ENCODE measurements at regions not wholly inside any gene's neighbourhood (a gene's known extent, or its start where the extent isn't known, plus 50 kb on each side); places are given as distances from the start of the nearest gene placed in this dataset.
A peak's percentile ranks its signal among the peaks of the same experiment; 100 is the strongest.

- Mint-ChIP-seq H3K4me3 (ENCODE audit: low read depth) (no peak overlapping the region), H3K9me3 (no peaks in the 10 kb centered on the region), H3K36me3 (ENCODE audit: low read depth) (no peaks in the 10 kb centered on the region), H3K27ac (no peak overlapping the region), H3K4me1 (ENCODE audit: low read depth) (peaks cover 35% of the 10 kb centered on the region), H3K27me3 (ENCODE audit: low read depth) (no peaks in the 10 kb centered on the region)
- intact Hi-C loops (cut with micrococcal nuclease), result no loop called here
- DNase-seq (ENCODE audit: low spot score), result no peak
Measured at GRCh38 chr6:111982681-111983080, 71.2 kb upstream of the CCN6 start.

GRCh38 chr6:111983193-111983592 lies 70.7 kb upstream of the CCN6 start:
- Mint-ChIP-seq H3K4me1 (ENCODE audit: low read depth) (peaks cover 37% of the 10 kb centered on the region), H3K9me3 (no peaks in the 10 kb centered on the region), H3K36me3 (ENCODE audit: low read depth) (no peaks in the 10 kb centered on the region), H3K27me3 (ENCODE audit: low read depth) (no peaks in the 10 kb centered on the region), H3K4me3 (ENCODE audit: low read depth) (no peak overlapping the region), H3K27ac (peak overlapping the region; percentile 36)
- intact Hi-C loops (cut with micrococcal nuclease), result no loop called here
- no peak for DNase-seq (ENCODE audit: low spot score)

GRCh38 chr6:111984081-111984480 lies 69.8 kb upstream of the CCN6 start:
- no peak overlapping the region for H3K27ac Mint-ChIP-seq
- DNase-seq (ENCODE audit: low spot score), result no peak
- H3K4me1 Mint-ChIP-seq (ENCODE audit: low read depth), result peaks cover 37% of the 10 kb centered on the region
- no peaks in the 10 kb centered on the region for H3K27me3 Mint-ChIP-seq (ENCODE audit: low read depth)
- H3K4me3 Mint-ChIP-seq (ENCODE audit: low read depth), result no peak overlapping the region
- H3K36me3 Mint-ChIP-seq (ENCODE audit: low read depth), result no peaks in the 10 kb centered on the region
- intact Hi-C loops (cut with micrococcal nuclease), result no loop called here
- no peaks in the 10 kb centered on the region for H3K9me3 Mint-ChIP-seq

- H3K4me1 Mint-ChIP-seq (ENCODE audit: low read depth), result peaks cover 39% of the 10 kb centered on the region
- H3K27me3 Mint-ChIP-seq (ENCODE audit: low read depth), result no peaks in the 10 kb centered on the region
- intact Hi-C loops (cut with micrococcal nuclease), result no loop called here
- no peak for DNase-seq (ENCODE audit: low spot score)
- H3K36me3 Mint-ChIP-seq (ENCODE audit: low read depth), result no peaks in the 10 kb centered on the region
- H3K27ac Mint-ChIP-seq, result no peak overlapping the region
- no peaks in the 10 kb centered on the region for H3K9me3 Mint-ChIP-seq
- no peak overlapping the region for H3K4me3 Mint-ChIP-seq (ENCODE audit: low read depth)
Measured at GRCh38 chr6:111984516-111985201, 69.2 kb upstream of the CCN6 start.

GRCh38 chr6:111985202-111985731 lies 68.6 kb upstream of the CCN6 start:
- Mint-ChIP-seq H3K4me1 (ENCODE audit: low read depth) (peaks cover 43% of the 10 kb centered on the region), H3K9me3 (no peaks in the 10 kb centered on the region), H3K27me3 (ENCODE audit: low read depth) (no peaks in the 10 kb centered on the region), H3K27ac (no peak overlapping the region), H3K4me3 (ENCODE audit: low read depth) (no peak overlapping the region), H3K36me3 (ENCODE audit: low read depth) (no peaks in the 10 kb centered on the region)
- intact Hi-C loops (cut with micrococcal nuclease), result no loop called here
- no peak for DNase-seq (ENCODE audit: low spot score)

GRCh38 chr6:111986651-111987050 lies 67.3 kb upstream of the CCN6 start:
- Mint-ChIP-seq H3K4me3 (ENCODE audit: low read depth) (no peak overlapping the region), H3K36me3 (ENCODE audit: low read depth) (no peaks in the 10 kb centered on the region), H3K4me1 (ENCODE audit: low read depth) (peaks cover 52% of the 10 kb centered on the region), H3K27ac (no peak overlapping the region), H3K27me3 (ENCODE audit: low read depth) (no peaks in the 10 kb centered on the region), H3K9me3 (no peaks in the 10 kb centered on the region)
- DNase-seq (ENCODE audit: low spot score), result no peak
- intact Hi-C loops (cut with micrococcal nuclease), result no loop called here

GRCh38 chr6:111987295-111987694 lies 66.6 kb upstream of the CCN6 start:
- H3K4me1 Mint-ChIP-seq (ENCODE audit: low read depth), result peaks cover 55% of the 10 kb centered on the region
- no peaks in the 10 kb centered on the region for H3K9me3 Mint-ChIP-seq
- intact Hi-C loops (cut with micrococcal nuclease), result no loop called here
- no peak for DNase-seq (ENCODE audit: low spot score)
- no peak overlapping the region for H3K27ac Mint-ChIP-seq
- H3K4me3 Mint-ChIP-seq (ENCODE audit: low read depth), result no peak overlapping the region
- no peaks in the 10 kb centered on the region for H3K27me3 Mint-ChIP-seq (ENCODE audit: low read depth)
- no peaks in the 10 kb centered on the region for H3K36me3 Mint-ChIP-seq (ENCODE audit: low read depth)

- Mint-ChIP-seq H3K27ac (no peak overlapping the region), H3K36me3 (ENCODE audit: low read depth) (no peaks in the 10 kb centered on the region), H3K9me3 (no peaks in the 10 kb centered on the region), H3K27me3 (ENCODE audit: low read depth) (no peaks in the 10 kb centered on the region), H3K4me1 (ENCODE audit: low read depth) (peaks cover 62% of the 10 kb centered on the region), H3K4me3 (ENCODE audit: low read depth) (no peak overlapping the region)
- DNase-seq (ENCODE audit: low spot score), result no peak
- intact Hi-C loops (cut with micrococcal nuclease), result no loop called here
Measured at GRCh38 chr6:111988926-111989325, 65.0 kb upstream of the CCN6 start.

GRCh38 chr6:111989743-111990142 lies 64.2 kb upstream of the CCN6 start:
- no peak for DNase-seq (ENCODE audit: low spot score)

GRCh38 chr6:111990214-111990613 lies 63.7 kb upstream of the CCN6 start:
- Mint-ChIP-seq H3K27ac (peak overlapping the region; percentile 36), H3K4me3 (ENCODE audit: low read depth) (no peak overlapping the region), H3K4me1 (ENCODE audit: low read depth) (peaks cover 61% of the 10 kb centered on the region), H3K36me3 (ENCODE audit: low read depth) (no peaks in the 10 kb centered on the region), H3K9me3 (no peaks in the 10 kb centered on the region), H3K27me3 (ENCODE audit: low read depth) (no peaks in the 10 kb centered on the region)
- DNase-seq (ENCODE audit: low spot score), result no peak
- intact Hi-C loops (cut with micrococcal nuclease), result loop anchor here (5.0 to 10.0 kb wide), 3 partner anchors 228 to 733 kb away; partner anchors contain the start of gene REV3L

More at GRCh38 chr6:111989743-111990142, 64.2 kb upstream of the CCN6 start:
- Mint-ChIP-seq H3K27me3 (ENCODE audit: low read depth) (no peaks in the 10 kb centered on the region), H3K4me1 (ENCODE audit: low read depth) (peaks cover 63% of the 10 kb centered on the region), H3K27ac (peak overlapping the region; percentile 36), H3K4me3 (ENCODE audit: low read depth) (no peak overlapping the region), H3K36me3 (ENCODE audit: low read depth) (no peaks in the 10 kb centered on the region), H3K9me3 (no peaks in the 10 kb centered on the region)
- intact Hi-C loops (cut with micrococcal nuclease), result loop anchor here (5.0 to 10.0 kb wide), 3 partner anchors 227 to 732 kb away; partner anchors contain the start of gene REV3L

- intact Hi-C loops (cut with micrococcal nuclease), result loop anchor here (1.0 to 10.0 kb wide), 8 partner anchors 20 to 736 kb away; partner anchors contain the start of genes FYN and REV3L
- peaks cover 66% of the 10 kb centered on the region for H3K4me1 Mint-ChIP-seq (ENCODE audit: low read depth)
- H3K27ac Mint-ChIP-seq, result peak overlapping the region; percentile 63
- no peaks in the 10 kb centered on the region for H3K9me3 Mint-ChIP-seq
- H3K4me3 Mint-ChIP-seq (ENCODE audit: low read depth), result no peak overlapping the region
- no peaks in the 10 kb centered on the region for H3K36me3 Mint-ChIP-seq (ENCODE audit: low read depth)
- no peaks in the 10 kb centered on the region for H3K27me3 Mint-ChIP-seq (ENCODE audit: low read depth)
- DNase-seq (ENCODE audit: low spot score), result peak; percentile 33
Measured at GRCh38 chr6:111992851-111993250, 61.1 kb upstream of the CCN6 start.

- no peak for DNase-seq (ENCODE audit: low spot score)
- Mint-ChIP-seq H3K27me3 (ENCODE audit: low read depth) (no peaks in the 10 kb centered on the region), H3K4me1 (ENCODE audit: low read depth) (peaks cover 63% of the 10 kb centered on the region), H3K4me3 (ENCODE audit: low read depth) (no peak overlapping the region), H3K9me3 (no peaks in the 10 kb centered on the region), H3K36me3 (ENCODE audit: low read depth) (no peaks in the 10 kb centered on the region), H3K27ac (peak overlapping the region; percentile 63)
- intact Hi-C loops (cut with micrococcal nuclease), result loop anchor here (1.0 to 10.0 kb wide), 8 partner anchors 20 to 736 kb away; partner anchors contain the start of genes FYN and REV3L
Measured at GRCh38 chr6:111993342-111993741, 60.6 kb upstream of the CCN6 start.

GRCh38 chr6:111994791-111995190 lies 59.1 kb upstream of the CCN6 start:
- Mint-ChIP-seq H3K4me3 (ENCODE audit: low read depth) (no peak overlapping the region), H3K36me3 (ENCODE audit: low read depth) (no peaks in the 10 kb centered on the region), H3K27ac (no peak overlapping the region), H3K9me3 (no peaks in the 10 kb centered on the region), H3K27me3 (ENCODE audit: low read depth) (no peaks in the 10 kb centered on the region), H3K4me1 (ENCODE audit: low read depth) (peaks cover 53% of the 10 kb centered on the region)
- no peak for DNase-seq (ENCODE audit: low spot score)
- intact Hi-C loops (cut with micrococcal nuclease), result loop anchor here (5.0 to 10.0 kb wide), 3 partner anchors 232 to 737 kb away; partner anchors contain the start of gene REV3L
